ENCODE measurements at regions not wholly inside any gene's neighbourhood (a gene's known extent, or its start where the extent isn't known, plus 50 kb on each side); places are given as distances from the start of the nearest gene placed in this dataset.

DNA sequence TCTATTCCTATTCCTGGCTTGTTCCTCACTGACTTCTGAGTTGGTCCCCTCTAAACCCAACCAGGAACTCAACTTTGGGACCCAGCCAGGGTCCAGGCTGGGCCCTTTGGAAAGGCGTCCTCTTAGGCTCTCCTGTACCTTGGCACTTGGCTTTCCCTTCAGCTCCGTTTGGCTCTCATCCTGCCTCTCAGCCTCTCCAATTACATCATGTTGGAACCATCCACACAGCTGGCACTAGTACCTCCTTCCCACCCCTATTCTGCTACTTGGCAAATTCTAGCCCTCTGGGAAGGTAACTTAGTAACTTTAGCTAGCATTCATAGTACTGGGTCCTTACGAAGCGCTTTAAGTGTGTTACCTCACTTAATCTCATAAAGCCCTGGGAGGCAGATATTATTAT lies 205.3 kb upstream of the HABP2 start:
- no peak overlapping the region for H3K9ac ChIP-seq (ENCODE audit: low read length)
- ATAC-seq (no peak), DNase-seq (ENCODE audit: low read depth, low spot score) (no peak)
- peaks cover 15% of the 10 kb centered on the region for H3K27me3 ChIP-seq (ENCODE audit: insufficient read depth, low read length)
- H3K4me1 ChIP-seq (ENCODE audit: control insufficient read depth in 1 of 2, insufficient read depth in 2 of 2, low read length in 2 of 2), result no peaks in the 10 kb centered on the region
- ChIA-PET POLR2A (no interaction called here), CTCF (no interaction called here), RAD21 (ENCODE audit: low non-redundant PET in 1 of 2, low total read pairs in 2 of 2, uncharacterized antibody in 2 of 2, unreplicated experiment in 2 of 2) (no interaction called here)
- no TSS peak for BruUV-seq (replicated peaks)
- no peak overlapping the region for H3K27ac ChIP-seq (ENCODE audit: low read depth, low read length)
- intact Hi-C loops (cut with micrococcal nuclease), result no loop called here
- H3K9me3 ChIP-seq (ENCODE audit: control insufficient read depth in 1 of 2, insufficient read depth in 1 of 2, low read depth in 1 of 2, low read length in 2 of 2), result no peaks in the 10 kb centered on the region
- no peak overlapping the region for H2AFZ ChIP-seq (ENCODE audit: low read depth, low read length, poor library complexity, severe bottlenecking)
- no peak overlapping the region for H3K4me3 ChIP-seq (replicated peaks in 1 of 2; ENCODE audit: low read depth in 1 of 2, low read length in 2 of 2)
- no peak overlapping the region for H3K4me2 ChIP-seq (ENCODE audit: low read length)
- no peaks in the 10 kb centered on the region for H3K79me2 ChIP-seq (ENCODE audit: insufficient read depth, low read length)
- H4K20me1 ChIP-seq (ENCODE audit: insufficient read depth), result no peaks in the 10 kb centered on the region
- no peaks in the 10 kb centered on the region for H3K36me3 ChIP-seq (ENCODE audit: control insufficient read depth in 1 of 2, insufficient read depth in 2 of 2, low read length in 2 of 2)
- H3K9me2 ChIP-seq (ENCODE audit: insufficient read depth), result no peaks in the 10 kb centered on the region
- no peak for TF ChIP-seq JUND (IDR thresholded peaks at IDR 0.05)
- TF ChIP-seq SIN3A (IDR thresholded peaks at IDR 0.05; ENCODE audit: low read depth), result no peak
- no peak for TF ChIP-seq POLR2AphosphoS5 (IDR thresholded peaks at IDR 0.05; ENCODE audit: low read depth, low read length)
- no peak for TF ChIP-seq CBX3 (IDR thresholded peaks at IDR 0.05; ENCODE audit: low read depth)
- no peak for TF ChIP-seq CEBPB (IDR thresholded peaks at IDR 0.05; ENCODE audit: low read depth)
- TF ChIP-seq, protein P1, sequence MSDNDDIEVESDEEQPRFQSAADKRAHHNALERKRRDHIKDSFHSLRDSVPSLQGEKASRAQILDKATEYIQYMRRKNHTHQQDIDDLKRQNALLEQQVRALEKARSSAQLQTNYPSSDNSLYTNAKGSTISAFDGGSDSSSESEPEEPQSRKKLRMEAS (IDR thresholded peaks at IDR 0.05), result no peak
- TF ChIP-seq SRF (IDR thresholded peaks at IDR 0.05; ENCODE audit: low read depth), result no peak
- no peak for TF ChIP-seq EZH2 (IDR thresholded peaks at IDR 0.05)
- no peak for TF ChIP-seq ZNF274 (IDR thresholded peaks at IDR 0.05; ENCODE audit: low read depth, low read length)
- TF ChIP-seq, protein P2, sequence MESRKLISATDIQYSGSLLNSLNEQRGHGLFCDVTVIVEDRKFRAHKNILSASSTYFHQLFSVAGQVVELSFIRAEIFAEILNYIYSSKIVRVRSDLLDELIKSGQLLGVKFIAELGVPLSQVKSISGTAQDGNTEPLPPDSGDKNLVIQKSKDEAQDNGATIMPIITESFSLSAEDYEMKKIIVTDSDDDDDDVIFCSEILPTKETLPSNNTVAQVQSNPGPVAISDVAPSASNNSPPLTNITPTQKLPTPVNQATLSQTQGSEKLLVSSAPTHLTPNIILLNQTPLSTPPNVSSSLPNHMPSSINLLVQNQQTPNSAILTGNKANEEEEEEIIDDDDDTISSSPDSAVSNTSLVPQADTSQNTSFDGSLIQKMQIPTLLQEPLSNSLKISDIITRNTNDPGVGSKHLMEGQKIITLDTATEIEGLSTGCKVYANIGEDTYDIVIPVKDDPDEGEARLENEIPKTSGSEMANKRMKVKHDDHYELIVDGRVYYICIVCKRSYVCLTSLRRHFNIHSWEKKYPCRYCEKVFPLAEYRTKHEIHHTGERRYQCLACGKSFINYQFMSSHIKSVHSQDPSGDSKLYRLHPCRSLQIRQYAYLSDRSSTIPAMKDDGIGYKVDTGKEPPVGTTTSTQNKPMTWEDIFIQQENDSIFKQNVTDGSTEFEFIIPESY (IDR thresholded peaks at IDR 0.05; ENCODE audit: extremely low read depth, insufficient replicate concordance, low read length), result no peak
- TF ChIP-seq, protein P3, sequence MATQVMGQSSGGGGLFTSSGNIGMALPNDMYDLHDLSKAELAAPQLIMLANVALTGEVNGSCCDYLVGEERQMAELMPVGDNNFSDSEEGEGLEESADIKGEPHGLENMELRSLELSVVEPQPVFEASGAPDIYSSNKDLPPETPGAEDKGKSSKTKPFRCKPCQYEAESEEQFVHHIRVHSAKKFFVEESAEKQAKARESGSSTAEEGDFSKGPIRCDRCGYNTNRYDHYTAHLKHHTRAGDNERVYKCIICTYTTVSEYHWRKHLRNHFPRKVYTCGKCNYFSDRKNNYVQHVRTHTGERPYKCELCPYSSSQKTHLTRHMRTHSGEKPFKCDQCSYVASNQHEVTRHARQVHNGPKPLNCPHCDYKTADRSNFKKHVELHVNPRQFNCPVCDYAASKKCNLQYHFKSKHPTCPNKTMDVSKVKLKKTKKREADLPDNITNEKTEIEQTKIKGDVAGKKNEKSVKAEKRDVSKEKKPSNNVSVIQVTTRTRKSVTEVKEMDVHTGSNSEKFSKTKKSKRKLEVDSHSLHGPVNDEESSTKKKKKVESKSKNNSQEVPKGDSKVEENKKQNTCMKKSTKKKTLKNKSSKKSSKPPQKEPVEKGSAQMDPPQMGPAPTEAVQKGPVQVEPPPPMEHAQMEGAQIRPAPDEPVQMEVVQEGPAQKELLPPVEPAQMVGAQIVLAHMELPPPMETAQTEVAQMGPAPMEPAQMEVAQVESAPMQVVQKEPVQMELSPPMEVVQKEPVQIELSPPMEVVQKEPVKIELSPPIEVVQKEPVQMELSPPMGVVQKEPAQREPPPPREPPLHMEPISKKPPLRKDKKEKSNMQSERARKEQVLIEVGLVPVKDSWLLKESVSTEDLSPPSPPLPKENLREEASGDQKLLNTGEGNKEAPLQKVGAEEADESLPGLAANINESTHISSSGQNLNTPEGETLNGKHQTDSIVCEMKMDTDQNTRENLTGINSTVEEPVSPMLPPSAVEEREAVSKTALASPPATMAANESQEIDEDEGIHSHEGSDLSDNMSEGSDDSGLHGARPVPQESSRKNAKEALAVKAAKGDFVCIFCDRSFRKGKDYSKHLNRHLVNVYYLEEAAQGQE (IDR thresholded peaks at IDR 0.05; ENCODE audit: low read depth), result no peak
- TF ChIP-seq TCF7L2 (IDR thresholded peaks at IDR 0.05; ENCODE audit: borderline replicate concordance, extremely low read depth, insufficient read depth, insufficient read length), result no peak
- TF ChIP-seq, protein P4, sequence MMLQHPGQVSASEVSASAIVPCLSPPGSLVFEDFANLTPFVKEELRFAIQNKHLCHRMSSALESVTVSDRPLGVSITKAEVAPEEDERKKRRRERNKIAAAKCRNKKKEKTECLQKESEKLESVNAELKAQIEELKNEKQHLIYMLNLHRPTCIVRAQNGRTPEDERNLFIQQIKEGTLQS (IDR thresholded peaks at IDR 0.05), result no peak
- no peak for TF ChIP-seq ZFX (IDR thresholded peaks at IDR 0.05)
- no peak for TF ChIP-seq POLR2A (IDR thresholded peaks at IDR 0.05; ENCODE audit: borderline replicate concordance, extremely low read depth, insufficient read depth, insufficient read length)
- no peak for TF ChIP-seq EGR1 (IDR thresholded peaks at IDR 0.05; ENCODE audit: low read depth)
